H1 (cell line): ENCODE measurements at regions not wholly inside any gene's neighbourhood (a gene's known extent, or its start where the extent isn't known, plus 50 kb on each side); places are given as distances from the start of the nearest gene placed in this dataset.

Source experiments
- CTCF ChIP-seq, 3 experiments: IDR thresholded peaks; 1 replicate in 2 of 3; 2 replicates in 1 of 3; pipeline versions ENCODE4 v1.5.1 to v1.6.1; 2011; ENCODE audit warnings: low read length in 3 of 3, mild to moderate bottlenecking in 3 of 3, inconsistent platforms in 2 of 3, low read depth in 1 of 3, moderate library complexity in 1 of 3; ENCODE audit not compliant: insufficient read depth in 1 of 3; ENCODE audit errors: control extremely low read depth in 1 of 3
- HDAC6 ChIP-seq: IDR thresholded peaks from one replicate; pipeline ENCODE4 v1.7.1; 2012; ENCODE audit warnings: low read depth, mild to moderate bottlenecking, inconsistent platforms, low read length, moderate library complexity

GRCh38 chr11:116352881-116353280 lies 419.9 kb downstream of the BUD13 start (continued):
- no peak for TF ChIP-seq CTCF (IDR thresholded peaks at IDR 0.05; ENCODE audit: control extremely low read depth in 1 of 3, insufficient read depth in 1 of 3, low read depth in 1 of 3, low read length in 3 of 3)
- TF ChIP-seq HDAC6: no peak
